ENCODE measurements at regions not wholly inside any gene's neighbourhood (a gene's known extent, or its start where the extent isn't known, plus 50 kb on each side); places are given as distances from the start of the nearest gene placed in this dataset.
"Not testable (repeated sequence)": the region's sequence is repeated elsewhere in the genome, so short reads cannot be mapped to it uniquely, and the experiment has no call there.

DNA sequence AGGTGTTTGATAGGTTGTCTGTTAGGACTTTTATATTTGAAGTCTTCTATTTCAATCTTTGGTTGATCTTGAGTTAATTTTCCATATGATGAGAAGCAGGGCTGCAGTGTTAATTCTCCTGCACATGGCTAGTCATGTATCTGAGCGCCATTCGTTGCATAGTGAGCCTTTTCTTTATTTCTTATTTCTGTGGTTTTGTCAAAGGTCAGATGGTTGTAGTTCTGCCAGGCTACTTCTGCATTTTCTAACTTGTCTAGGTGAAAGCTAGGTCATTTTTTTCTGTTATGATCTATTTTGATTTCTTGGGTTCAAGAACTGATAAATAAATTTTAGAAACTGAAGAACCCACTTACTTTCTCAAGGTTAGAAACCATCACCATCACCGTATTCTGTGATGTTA is 56.7 kb downstream of the CCDC74A start:
- H3K4me1 Mint-ChIP-seq = no peaks in the 10 kb centered on the region
- H3K36me3 Mint-ChIP-seq = no peaks in the 10 kb centered on the region
- H3K4me3 Mint-ChIP-seq = no peak overlapping the region
- H3K27ac Mint-ChIP-seq = no peak overlapping the region
- no peaks in the 10 kb centered on the region for H3K9me3 Mint-ChIP-seq
- DNase-seq = no peak
- H3K27me3 Mint-ChIP-seq = peaks cover 25% of the 10 kb centered on the region

- no peak overlapping the region for H3K27ac Mint-ChIP-seq
- peaks cover 25% of the 10 kb centered on the region for H3K27me3 Mint-ChIP-seq
- DNase-seq = no peak
- no peaks in the 10 kb centered on the region for H3K9me3 Mint-ChIP-seq
- H3K4me1 Mint-ChIP-seq = no peaks in the 10 kb centered on the region
- H3K4me3 Mint-ChIP-seq = no peak overlapping the region
- no peaks in the 10 kb centered on the region for H3K36me3 Mint-ChIP-seq
Observed at GRCh38 chr2:131584940-131585339, 57.3 kb downstream of the CCDC74A start.

GRCh38 chr2:131588152-131588873 is 60.6 kb downstream of the CCDC74A start:
- H3K27ac Mint-ChIP-seq = no peak overlapping the region
- no peak for DNase-seq
- no peaks in the 10 kb centered on the region for H3K9me3 Mint-ChIP-seq
- H3K4me3 Mint-ChIP-seq = no peak overlapping the region
- peaks cover 27% of the 10 kb centered on the region for H3K27me3 Mint-ChIP-seq
- no peaks in the 10 kb centered on the region for H3K36me3 Mint-ChIP-seq
- H3K4me1 Mint-ChIP-seq = no peaks in the 10 kb centered on the region

DNA sequence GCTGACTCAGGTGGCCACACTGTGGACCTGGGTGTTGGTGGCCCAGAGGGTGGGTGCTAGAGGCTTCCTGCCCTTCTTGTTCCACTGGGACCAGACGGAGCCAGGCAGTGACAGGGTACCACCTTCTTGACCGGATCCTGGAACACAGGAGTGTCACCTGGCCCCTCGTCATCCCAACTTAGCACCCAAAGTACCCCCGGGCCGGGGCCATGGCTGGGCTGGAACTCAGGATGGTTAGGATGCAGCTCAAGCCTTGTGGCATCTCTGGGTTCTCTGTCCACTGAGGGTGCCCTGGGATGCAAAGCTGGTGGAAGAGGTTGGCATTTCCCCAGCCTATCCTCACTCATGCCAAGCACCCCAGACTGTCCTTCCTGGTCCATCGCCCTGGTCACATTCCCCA is 61.4 kb downstream of the CCDC74A start:
- H3K27me3 Mint-ChIP-seq = peaks cover 19% of the 10 kb centered on the region
- not testable (repeated sequence) for DNase-seq, H3K4me3 Mint-ChIP-seq, H3K4me1 Mint-ChIP-seq, H3K27ac Mint-ChIP-seq, H3K36me3 Mint-ChIP-seq, H3K9me3 Mint-ChIP-seq

DNA sequence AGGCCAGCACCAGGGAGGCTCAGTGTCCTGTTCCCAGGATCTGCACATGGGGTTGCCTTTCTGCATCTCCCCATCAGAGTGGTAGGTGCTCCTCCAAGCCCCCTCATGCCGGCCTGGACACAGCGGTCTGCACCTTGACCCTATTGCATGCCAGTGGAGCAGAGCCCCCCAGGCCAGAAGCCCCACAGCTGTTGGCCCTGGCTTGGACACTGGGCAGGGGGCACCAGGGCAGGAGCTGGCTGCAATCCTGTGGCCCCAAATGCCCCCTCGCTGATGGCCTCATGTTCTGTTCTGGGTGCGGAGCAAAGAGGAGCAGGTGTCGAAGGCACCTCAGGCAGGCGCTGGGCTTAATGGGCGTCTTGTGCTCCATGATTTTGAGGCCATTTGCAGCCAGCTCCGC is 62.7 kb downstream of the CCDC74A start:
- Mint-ChIP-seq H3K9me3 (no peaks in the 10 kb centered on the region), H3K27ac (no peak overlapping the region), H3K4me1 (no peaks in the 10 kb centered on the region), H3K27me3 (peaks cover 13% of the 10 kb centered on the region), H3K4me3 (no peak overlapping the region), H3K36me3 (no peaks in the 10 kb centered on the region)
- DNase-seq = no peak

- Mint-ChIP-seq H3K36me3 (no peaks in the 10 kb centered on the region), H3K27me3 (peaks cover 14% of the 10 kb centered on the region), H3K27ac (no peak overlapping the region), H3K4me3 (no peak overlapping the region), H3K4me1 (no peaks in the 10 kb centered on the region), H3K9me3 (no peaks in the 10 kb centered on the region)
- no peak for DNase-seq
Observed at GRCh38 chr2:131590896-131591295, 63.2 kb downstream of the CCDC74A start.

DNA sequence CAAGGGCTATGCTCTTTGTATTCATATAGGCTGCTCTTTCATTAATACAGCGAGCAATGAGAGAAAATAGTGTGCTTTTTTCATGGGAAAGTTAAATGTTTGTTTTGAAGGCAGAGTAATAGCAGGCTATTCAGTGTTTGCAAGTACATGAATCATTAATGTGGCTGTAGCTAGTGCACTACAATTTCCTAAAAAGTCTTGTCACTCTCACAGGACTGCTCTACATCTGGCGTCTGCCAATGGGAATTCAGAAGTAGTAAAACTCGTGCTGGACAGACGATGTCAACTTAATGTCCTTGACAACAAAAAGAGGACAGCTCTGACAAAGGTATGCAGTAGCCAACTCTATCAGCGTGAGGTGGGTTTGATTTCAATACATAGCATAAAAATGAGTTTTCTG is 68.9 kb downstream of the CCDC74A start:
- peaks cover 18% of the 10 kb centered on the region for H3K27me3 Mint-ChIP-seq
- H3K27ac Mint-ChIP-seq, H3K4me3 Mint-ChIP-seq, H3K4me1 Mint-ChIP-seq, H3K36me3 Mint-ChIP-seq, H3K9me3 Mint-ChIP-seq, DNase-seq: not testable (repeated sequence)

DNA sequence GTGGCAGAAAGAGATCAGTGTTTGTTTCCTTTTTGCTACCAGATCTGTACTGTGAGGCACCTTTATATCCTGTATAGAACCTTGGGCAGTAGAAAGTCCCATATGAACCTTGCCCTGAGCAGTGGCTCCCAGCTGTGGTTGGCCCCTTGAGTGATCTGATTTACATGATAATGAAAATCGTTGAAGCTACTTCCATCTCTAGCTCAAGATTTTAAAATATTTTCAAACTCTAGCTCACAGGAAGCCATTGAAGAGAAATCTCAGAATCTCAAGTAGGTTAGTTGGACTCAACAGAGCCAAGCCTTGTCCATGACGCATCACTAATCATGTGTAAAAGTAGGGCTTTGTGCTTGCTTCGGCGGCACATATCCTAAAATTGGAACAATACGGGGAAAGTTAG is 74.8 kb downstream of the CCDC74A start:
- H3K4me1 Mint-ChIP-seq, H3K4me3 Mint-ChIP-seq, H3K36me3 Mint-ChIP-seq, DNase-seq, H3K9me3 Mint-ChIP-seq, H3K27ac Mint-ChIP-seq: not testable (repeated sequence)
- peaks cover 20% of the 10 kb centered on the region for H3K27me3 Mint-ChIP-seq

GRCh38 chr2:131604652-131605051 is 77.0 kb downstream of the CCDC74A start:
- H3K4me3 Mint-ChIP-seq, H3K27ac Mint-ChIP-seq, H3K36me3 Mint-ChIP-seq, DNase-seq, H3K9me3 Mint-ChIP-seq, H3K4me1 Mint-ChIP-seq: not testable (repeated sequence)
- H3K27me3 Mint-ChIP-seq = peaks cover 23% of the 10 kb centered on the region

GRCh38 chr2:131606366-131606765 is 78.7 kb downstream of the CCDC74A start:
- H3K4me1 Mint-ChIP-seq, H3K9me3 Mint-ChIP-seq, H3K4me3 Mint-ChIP-seq, DNase-seq, H3K27ac Mint-ChIP-seq, H3K36me3 Mint-ChIP-seq: not testable (repeated sequence)
- peaks cover 23% of the 10 kb centered on the region for H3K27me3 Mint-ChIP-seq

DNA sequence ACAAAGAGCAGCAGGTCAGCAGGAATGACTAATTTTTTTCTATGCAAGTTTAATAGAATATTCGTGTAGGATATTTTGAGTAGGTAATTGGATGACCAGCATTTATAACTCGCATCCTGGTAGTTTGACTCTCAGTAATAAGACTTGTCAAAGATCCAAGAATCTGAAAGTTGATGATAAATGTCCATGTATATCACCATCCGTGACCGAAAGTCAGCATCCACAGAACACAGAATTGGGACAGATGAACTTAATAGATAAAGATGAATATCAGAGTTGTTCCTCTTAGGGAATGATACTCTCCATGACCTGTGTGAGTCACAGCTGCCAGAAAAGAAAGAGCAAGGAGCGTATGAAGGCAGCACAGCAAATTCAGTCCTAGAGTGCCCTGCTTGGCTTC is 79.4 kb downstream of the CCDC74A start:
- H3K27ac Mint-ChIP-seq, H3K9me3 Mint-ChIP-seq, H3K36me3 Mint-ChIP-seq, DNase-seq, H3K4me1 Mint-ChIP-seq, H3K4me3 Mint-ChIP-seq: not testable (repeated sequence)
- peaks cover 23% of the 10 kb centered on the region for H3K27me3 Mint-ChIP-seq

DNA sequence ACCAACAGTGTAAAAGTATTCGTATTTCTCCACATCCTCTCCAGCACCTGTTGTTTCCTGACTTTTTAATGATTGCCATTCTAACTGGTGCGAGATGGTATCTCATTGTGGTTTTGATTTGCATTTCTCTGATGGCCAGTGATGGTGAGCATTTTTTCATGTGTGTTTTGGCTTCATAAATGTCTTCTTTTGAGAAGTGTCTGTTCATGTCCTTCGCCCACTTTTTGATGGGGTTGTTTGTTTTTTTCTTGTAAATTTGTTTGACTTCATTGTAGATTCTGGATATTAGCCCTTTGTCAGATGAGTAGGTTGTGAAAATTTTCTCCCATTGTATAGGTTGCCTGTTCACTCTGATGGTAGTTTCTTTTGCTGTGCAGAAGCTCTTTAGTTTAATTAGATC is 86.9 kb downstream of the CCDC74A start:
- not testable (repeated sequence) for DNase-seq, H3K4me3 Mint-ChIP-seq, H3K9me3 Mint-ChIP-seq, H3K27ac Mint-ChIP-seq, H3K4me1 Mint-ChIP-seq, H3K27me3 Mint-ChIP-seq, H3K36me3 Mint-ChIP-seq

DNA sequence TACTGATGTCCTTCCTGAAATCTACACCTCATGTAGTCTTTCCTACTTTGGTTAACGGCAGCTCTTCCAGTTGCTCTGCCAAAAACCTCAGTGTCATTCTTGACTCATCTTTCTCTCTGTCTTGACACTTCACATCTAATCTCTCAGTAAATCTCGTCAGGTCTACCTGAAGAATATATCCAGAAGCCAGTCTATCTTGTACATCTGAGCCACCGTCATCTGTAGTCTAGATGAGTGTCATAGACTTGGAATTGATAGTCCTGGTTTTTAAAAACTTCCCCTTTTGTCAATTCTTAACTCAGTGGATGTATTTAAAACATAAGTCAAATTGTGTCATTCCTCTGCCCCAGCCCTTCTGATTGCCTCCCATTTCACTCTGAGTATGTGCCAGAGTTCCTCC is 90.6 kb downstream of the CCDC74A start:
- not testable (repeated sequence) for H3K27me3 Mint-ChIP-seq, H3K27ac Mint-ChIP-seq, H3K4me1 Mint-ChIP-seq, H3K4me3 Mint-ChIP-seq, H3K9me3 Mint-ChIP-seq, DNase-seq, H3K36me3 Mint-ChIP-seq

DNA sequence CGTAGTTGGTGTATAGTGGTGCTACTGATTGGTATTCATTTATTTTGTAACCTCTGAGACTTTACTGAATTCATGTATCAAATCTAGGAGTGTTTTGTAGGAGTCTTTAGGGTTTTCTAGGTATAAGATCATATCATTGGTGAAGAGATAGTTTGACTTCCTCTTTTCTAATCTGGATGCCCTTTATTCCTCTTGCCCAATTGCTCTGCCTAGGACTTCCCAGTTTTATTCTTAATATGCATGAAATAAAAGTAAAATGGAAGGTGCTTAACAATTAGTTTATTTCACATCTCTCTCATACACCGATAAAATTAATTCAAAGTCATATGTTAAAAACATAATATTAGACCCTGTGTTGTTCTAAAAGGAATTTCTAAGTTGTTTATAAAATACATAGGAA is 95.2 kb downstream of the CCDC74A start:
- H3K4me3 Mint-ChIP-seq, H3K36me3 Mint-ChIP-seq, DNase-seq, H3K4me1 Mint-ChIP-seq, H3K27ac Mint-ChIP-seq, H3K9me3 Mint-ChIP-seq, H3K27me3 Mint-ChIP-seq: not testable (repeated sequence)

GRCh38 chr2:131626011-131626410 is 98.3 kb downstream of the CCDC74A start:
- H3K27me3 Mint-ChIP-seq, H3K36me3 Mint-ChIP-seq, H3K27ac Mint-ChIP-seq, DNase-seq, H3K4me1 Mint-ChIP-seq, H3K9me3 Mint-ChIP-seq, H3K4me3 Mint-ChIP-seq: not testable (repeated sequence)

DNA sequence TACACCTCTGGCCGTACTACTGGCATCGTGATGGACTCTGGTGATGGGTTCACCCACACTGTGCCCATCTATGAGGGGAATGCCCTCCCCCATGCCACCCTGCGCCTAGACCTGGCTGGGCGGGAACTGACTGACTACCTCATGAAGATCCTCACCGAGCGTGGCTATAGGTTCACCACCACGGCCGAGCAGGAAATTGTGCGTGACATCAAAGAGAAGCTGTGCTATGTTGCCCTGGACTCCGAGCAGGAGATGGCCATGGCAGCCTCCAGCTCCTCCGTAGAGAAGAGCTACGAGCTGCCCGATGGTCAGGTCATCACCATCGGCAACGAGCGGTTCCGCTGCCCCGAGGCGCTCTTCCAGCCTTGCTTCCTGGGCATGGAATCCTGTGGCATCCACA is 98.9 kb downstream of the CCDC74A start:
- H3K4me3 Mint-ChIP-seq, DNase-seq, H3K27me3 Mint-ChIP-seq, H3K9me3 Mint-ChIP-seq, H3K27ac Mint-ChIP-seq, H3K36me3 Mint-ChIP-seq, H3K4me1 Mint-ChIP-seq: not testable (repeated sequence)

- H3K36me3 Mint-ChIP-seq, H3K4me3 Mint-ChIP-seq, DNase-seq, H3K27me3 Mint-ChIP-seq, H3K27ac Mint-ChIP-seq, H3K9me3 Mint-ChIP-seq, H3K4me1 Mint-ChIP-seq: not testable (repeated sequence)
Observed at GRCh38 chr2:131627777-131628176, 100.1 kb downstream of the CCDC74A start.

Data from activated naive CD8-positive, alpha-beta T cell treated with anti-CD3 and anti-CD28 coated beads for 36 hours (primary cell).